ENCODE measurements at regions not wholly inside any gene's neighbourhood (a gene's known extent, or its start where the extent isn't known, plus 50 kb on each side); places are given as distances from the start of the nearest gene placed in this dataset.

DNA sequence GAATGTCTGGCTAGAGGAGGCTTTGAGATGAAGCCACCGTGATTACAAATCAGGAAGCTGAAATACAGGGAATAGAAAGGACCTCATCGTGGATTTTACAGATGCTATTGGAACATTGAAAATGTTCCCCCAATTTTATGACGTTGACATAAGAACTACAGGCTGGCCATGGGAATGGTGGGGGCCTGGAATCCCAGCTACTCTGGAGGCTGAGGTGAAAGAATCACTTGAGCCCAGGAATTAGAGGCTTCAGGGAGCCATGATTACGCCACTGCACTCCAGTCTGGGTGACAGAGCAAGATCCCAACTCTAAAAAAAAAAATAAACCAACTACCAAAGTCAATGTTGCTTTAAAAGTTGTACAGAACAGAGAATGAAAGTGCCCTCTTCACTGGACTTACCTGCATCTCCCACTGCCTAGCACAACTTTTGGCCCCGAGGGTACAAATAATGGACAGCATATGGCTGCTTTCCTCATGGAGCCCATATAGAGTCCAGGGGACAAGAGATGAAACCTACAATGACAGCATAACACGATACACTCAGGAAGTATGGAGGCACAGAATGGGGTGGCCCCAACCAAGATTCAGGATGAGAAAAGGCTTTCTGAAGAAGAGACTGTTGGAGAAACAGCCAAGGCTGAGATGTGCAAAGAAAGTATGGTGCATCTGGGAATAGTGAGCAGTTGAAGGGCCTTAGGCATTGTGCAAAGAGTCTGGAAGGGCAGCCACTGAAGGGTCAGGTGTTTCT, 254.8 kb downstream of the MYCN start:
- TF ChIP-seq POLR2A (IDR thresholded peaks at IDR 0.05) = no peak
- TF ChIP-seq, protein P1, sequence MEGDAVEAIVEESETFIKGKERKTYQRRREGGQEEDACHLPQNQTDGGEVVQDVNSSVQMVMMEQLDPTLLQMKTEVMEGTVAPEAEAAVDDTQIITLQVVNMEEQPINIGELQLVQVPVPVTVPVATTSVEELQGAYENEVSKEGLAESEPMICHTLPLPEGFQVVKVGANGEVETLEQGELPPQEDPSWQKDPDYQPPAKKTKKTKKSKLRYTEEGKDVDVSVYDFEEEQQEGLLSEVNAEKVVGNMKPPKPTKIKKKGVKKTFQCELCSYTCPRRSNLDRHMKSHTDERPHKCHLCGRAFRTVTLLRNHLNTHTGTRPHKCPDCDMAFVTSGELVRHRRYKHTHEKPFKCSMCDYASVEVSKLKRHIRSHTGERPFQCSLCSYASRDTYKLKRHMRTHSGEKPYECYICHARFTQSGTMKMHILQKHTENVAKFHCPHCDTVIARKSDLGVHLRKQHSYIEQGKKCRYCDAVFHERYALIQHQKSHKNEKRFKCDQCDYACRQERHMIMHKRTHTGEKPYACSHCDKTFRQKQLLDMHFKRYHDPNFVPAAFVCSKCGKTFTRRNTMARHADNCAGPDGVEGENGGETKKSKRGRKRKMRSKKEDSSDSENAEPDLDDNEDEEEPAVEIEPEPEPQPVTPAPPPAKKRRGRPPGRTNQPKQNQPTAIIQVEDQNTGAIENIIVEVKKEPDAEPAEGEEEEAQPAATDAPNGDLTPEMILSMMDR (IDR thresholded peaks at IDR 0.05) = no peak
